ENCODE measurements at regions not wholly inside any gene's neighbourhood (a gene's known extent, or its start where the extent isn't known, plus 50 kb on each side); places are given as distances from the start of the nearest gene placed in this dataset.
"Not testable (repeated sequence)": the region's sequence is repeated elsewhere in the genome, so short reads cannot be mapped to it uniquely, and the experiment has no call there.

DNA sequence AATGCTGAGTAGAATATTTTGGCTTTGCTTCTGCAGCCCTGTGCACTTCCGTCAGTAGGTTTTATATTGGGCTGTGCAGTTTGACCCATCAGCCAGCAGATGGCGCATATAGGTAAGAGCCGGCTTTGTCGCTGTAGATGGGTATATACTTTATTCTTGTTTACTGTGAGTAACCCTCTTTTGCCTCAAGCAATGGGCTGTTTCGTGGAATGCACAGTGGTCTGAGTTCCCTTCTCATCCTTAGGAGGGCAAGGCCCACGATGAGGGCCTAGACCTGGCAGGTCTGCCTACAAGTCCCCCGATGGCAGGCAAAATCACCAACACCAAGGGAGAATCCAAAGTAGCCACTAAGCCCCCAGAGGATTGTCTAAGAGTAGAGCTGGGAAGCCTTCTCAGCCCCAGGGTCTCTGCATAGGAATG lies 1002.9 kb upstream of the KCND2 start:
- DNase-seq (ENCODE audit: low read depth, low spot score) = peak; percentile 61
- H3K4me3 ChIP-seq (ENCODE audit: low read length) = no peak overlapping the region

- no peak for DNase-seq (ENCODE audit: low read depth, low spot score)
Observed at GRCh38 chr7:119270644-119271043, 1002.3 kb upstream of the KCND2 start.

GRCh38 chr7:119271147-119271779 lies 1001.7 kb upstream of the KCND2 start:
- no peak for DNase-seq (ENCODE audit: low read depth, low spot score)
- no peak overlapping the region for H3K4me3 ChIP-seq (ENCODE audit: low read length)

More at GRCh38 chr7:119270644-119271043, 1002.3 kb upstream of the KCND2 start:
- no peak overlapping the region for H3K4me3 ChIP-seq (ENCODE audit: low read length)

DNA sequence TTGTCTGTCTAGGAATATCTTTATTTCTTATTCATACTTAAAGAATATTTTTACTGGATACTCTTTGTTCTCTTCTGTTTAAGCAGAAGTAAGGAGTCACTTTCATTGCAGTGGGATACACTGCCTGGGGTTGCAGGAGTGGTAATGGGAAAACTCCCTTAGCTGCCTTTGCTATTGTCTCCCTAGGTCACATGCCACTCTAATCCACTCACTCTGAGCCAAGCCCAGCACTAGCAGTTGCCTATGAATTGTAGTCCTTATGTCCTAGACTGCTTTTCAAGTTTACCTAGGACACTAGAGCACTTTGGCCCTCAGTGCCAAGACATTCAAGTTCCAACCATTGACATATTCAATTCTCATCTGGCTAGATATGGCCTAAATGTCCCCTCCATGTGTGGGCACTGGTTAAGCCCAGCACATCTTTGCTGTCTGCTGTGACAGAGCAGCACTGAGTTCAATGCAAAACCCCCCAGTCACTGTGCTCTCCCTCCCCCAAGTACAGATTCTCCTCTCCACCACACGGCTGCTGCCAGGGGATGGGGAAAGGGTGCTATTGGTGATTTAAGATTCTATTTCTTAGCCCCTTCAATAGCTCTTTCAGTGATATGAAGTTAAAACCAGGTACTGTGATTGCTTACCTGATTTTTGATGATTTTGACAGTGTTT lies 991.7 kb upstream of the KCND2 start:
- no peak overlapping the region for H3K4me3 ChIP-seq (ENCODE audit: low read length)
- DNase-seq (ENCODE audit: low read depth, low spot score) = no peak

DNA sequence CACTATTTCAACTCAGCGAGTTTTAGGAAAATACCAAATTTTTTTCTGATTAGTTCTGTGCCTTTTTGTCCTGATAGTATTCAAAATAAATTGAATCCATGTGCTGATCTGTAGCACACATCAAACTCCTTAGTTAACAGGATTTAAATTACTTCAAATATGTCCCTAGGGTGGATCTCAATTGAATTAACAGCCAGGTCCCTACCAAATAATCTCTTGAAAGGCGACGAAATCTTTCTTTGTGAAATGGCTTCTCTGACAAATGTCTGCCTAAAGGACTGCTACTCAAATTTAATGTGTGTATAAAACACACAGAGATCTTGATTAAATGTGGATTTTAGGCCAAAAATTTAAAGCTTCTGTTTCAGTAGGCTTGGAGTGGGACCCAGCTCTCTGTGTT lies 989.6 kb upstream of the KCND2 start:
- DNase-seq (ENCODE audit: low read depth, low spot score) = no peak
- H3K4me3 ChIP-seq (ENCODE audit: low read length) = no peak overlapping the region

- no peak overlapping the region for H3K4me3 ChIP-seq (ENCODE audit: low read length)
- DNase-seq (ENCODE audit: low read depth, low spot score) = no peak
Observed at GRCh38 chr7:119288416-119288815, 984.6 kb upstream of the KCND2 start.

DNA sequence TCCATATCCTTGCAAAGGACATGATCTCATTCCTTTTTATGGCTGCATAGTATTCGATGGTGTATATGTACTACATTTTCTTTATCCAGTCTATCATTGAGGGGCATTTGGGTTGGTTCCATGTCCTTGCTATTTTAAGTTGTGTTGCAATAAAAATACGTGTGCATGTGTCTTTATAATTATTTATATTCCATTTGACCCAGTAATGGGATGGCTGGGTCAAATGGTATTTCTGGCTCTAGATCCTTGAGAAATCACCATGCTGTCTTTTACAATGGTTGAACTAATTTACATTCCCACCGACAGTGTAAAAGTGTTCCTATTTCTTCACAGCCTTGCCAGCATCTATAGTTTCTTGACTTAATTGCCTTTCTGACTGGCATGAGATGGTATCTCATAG lies 972.6 kb upstream of the KCND2 start:
- DNase-seq (ENCODE audit: low read depth, low spot score); H3K4me3 ChIP-seq (ENCODE audit: low read length): not testable (repeated sequence)

DNA sequence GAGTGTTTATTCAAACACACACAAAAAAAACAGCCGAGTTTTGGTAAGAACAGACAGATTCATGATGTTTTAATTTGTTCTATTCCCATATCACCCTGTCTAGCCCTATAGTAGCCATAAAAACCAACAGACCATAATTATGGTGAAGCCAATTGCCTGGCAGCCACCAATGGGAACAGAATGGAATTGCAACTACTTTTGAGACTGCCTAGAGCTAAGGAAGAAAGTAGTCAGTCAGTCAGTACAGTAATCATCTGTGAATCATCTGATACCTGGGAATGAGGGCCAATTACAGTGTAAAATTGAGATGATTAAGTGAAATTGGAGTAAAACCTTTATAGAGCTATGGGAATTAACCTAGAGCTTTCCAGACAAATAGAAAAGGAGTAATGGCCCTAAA lies 952.7 kb upstream of the KCND2 start:
- H3K4me3 ChIP-seq (ENCODE audit: low read length) = no peak overlapping the region
- no peak for DNase-seq (ENCODE audit: low read depth, low spot score)

DNA sequence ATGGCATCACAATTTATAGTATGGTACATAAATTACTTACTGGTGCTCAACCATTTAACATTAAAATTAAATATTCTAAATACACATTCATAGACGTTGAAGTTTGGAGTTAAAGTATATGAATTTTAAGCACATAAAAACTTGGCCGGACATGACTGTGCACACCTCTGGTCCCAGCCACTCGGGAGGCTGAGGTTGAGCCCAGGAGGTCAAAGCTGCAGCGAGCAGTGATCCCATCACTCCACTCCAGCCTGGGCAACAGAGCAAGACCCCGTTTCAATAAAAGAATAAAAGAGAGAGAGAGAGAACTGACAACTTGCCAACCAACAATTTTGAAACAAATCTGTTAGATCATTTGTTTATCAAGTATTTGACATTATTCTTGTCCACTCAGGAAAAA lies 943.3 kb upstream of the KCND2 start:
- no peak for DNase-seq (ENCODE audit: low read depth, low spot score)
- no peak overlapping the region for H3K4me3 ChIP-seq (ENCODE audit: low read length)

DNA sequence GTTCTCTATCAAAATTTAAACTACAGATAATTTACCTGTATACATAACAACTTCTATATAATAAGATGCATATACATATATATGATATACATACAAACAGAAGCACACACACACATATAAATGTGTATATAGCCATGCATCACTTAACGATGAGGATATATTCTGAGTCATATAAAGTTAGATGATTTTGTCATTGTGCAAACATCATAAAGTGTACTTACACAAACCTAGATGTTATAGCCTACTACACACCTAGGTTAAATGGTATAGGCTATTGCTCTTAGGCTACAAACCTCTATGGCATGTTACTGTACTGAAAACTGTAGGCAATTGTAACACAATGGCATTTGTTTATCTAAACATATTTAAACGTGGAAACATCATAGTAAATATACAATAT lies 937.6 kb upstream of the KCND2 start:
- no peak for DNase-seq (ENCODE audit: low read depth, low spot score)

GRCh38 chr7:119341822-119342221 lies 931.2 kb upstream of the KCND2 start:
- no peak overlapping the region for H3K4me3 ChIP-seq (ENCODE audit: low read length)
- no peak for DNase-seq (ENCODE audit: low read depth, low spot score)

More for the DNA sequence above, 937.6 kb upstream of the KCND2 start:
- no peak overlapping the region for H3K4me3 ChIP-seq (ENCODE audit: low read length)

GRCh38 chr7:119343289-119343688 lies 929.7 kb upstream of the KCND2 start:
- DNase-seq (ENCODE audit: low read depth, low spot score) = no peak
- no peak overlapping the region for H3K4me3 ChIP-seq (ENCODE audit: low read length)

DNA sequence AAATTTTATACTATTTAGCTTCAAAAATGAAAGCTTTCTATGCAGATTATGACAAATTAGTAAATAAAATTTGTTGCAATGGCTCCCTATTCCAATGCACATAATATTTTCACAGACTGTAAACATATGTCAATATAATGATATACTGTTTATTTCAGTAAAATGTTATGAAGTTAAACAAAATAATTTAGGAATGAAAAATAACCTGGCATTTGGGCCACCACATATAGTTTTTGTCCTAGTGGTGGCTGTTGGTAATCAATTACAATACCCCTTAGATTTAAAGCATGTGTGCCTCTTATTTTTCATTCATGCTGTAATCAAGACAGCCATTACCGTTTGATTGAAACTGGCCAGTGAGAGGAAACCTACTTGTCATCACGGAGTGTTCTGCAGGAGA lies 928.5 kb upstream of the KCND2 start:
- no peak overlapping the region for H3K4me3 ChIP-seq (ENCODE audit: low read length)
- DNase-seq (ENCODE audit: low read depth, low spot score) = no peak

DNA sequence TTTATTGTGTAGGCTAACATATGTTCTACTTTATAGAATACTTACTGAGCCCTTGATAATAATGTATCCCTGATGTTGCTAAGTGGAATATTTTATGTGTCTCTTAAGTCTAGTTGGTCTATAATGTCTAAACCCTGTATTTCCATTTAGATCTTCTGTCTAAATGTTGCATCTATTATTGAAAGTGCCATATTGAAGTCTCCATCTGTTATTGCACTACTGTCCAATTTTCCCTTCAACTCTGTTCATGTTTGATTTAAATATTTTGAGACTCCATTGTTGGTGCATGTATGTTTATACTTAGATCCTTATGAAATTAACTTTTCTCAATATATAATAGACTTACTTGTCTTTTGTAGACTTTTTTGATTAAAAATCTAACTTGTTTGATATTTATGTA lies 924.5 kb upstream of the KCND2 start:
- DNase-seq (ENCODE audit: low read depth, low spot score) = no peak
- H3K4me3 ChIP-seq (ENCODE audit: low read length) = no peak overlapping the region

- no peak for DNase-seq (ENCODE audit: low read depth, low spot score)
Observed at GRCh38 chr7:119350334-119350733, 922.6 kb upstream of the KCND2 start.

GRCh38 chr7:119351320-119351719 lies 921.7 kb upstream of the KCND2 start:
- no peak for DNase-seq (ENCODE audit: low read depth, low spot score)

More at GRCh38 chr7:119350334-119350733, 922.6 kb upstream of the KCND2 start:
- no peak overlapping the region for H3K4me3 ChIP-seq (ENCODE audit: low read length)

DNA sequence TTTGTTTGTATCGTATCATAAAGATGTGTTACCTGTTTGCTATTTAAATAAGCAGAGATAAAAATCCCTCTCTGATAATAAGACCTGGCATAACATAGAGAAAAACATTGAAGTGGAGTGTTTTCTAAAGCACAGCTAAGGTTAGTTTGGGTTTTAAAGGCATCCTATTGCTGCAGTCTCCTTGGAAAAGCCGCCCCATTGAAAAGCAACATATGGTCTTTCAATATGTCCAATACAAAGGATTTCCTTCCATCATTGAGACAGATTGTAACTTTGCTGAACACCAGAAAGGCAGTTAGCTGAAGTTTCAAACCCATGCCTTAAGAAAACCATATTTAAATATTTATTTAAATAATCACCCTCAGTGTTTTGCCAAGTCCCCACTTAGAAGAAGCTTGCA lies 898.5 kb upstream of the KCND2 start:
- DNase-seq (ENCODE audit: low read depth, low spot score) = no peak
- no peak overlapping the region for H3K4me3 ChIP-seq (ENCODE audit: low read length)

More at GRCh38 chr7:119351320-119351719, 921.7 kb upstream of the KCND2 start:
- no peak overlapping the region for H3K4me3 ChIP-seq (ENCODE audit: low read length)

- no peak for DNase-seq (ENCODE audit: low read depth, low spot score)
- no peak overlapping the region for H3K4me3 ChIP-seq (ENCODE audit: low read length)
Observed at GRCh38 chr7:119377861-119378260, 895.1 kb upstream of the KCND2 start.

DNA sequence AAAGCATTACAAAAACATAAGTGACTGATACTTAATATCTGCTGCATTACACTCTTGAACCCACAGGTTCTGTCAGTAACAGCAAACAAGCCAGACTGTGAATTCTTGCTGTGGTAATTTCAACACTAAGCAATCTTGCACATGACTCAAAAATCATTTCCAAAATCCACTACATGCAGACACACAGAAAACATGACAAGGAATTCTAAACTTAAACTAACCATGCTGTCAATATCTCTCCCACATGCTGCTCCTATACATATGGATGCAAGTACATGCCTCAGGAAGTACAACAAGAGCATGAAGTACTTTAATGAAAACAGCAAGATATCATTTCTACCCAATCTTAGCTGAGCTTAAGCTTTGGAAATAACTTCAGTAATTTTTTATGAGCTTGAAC lies 890.2 kb upstream of the KCND2 start:
- no peak for DNase-seq (ENCODE audit: low read depth, low spot score)

GRCh38 chr7:119395024-119395423 lies 878.0 kb upstream of the KCND2 start:
- DNase-seq (ENCODE audit: low read depth, low spot score) = no peak
- H3K4me3 ChIP-seq (ENCODE audit: low read length) = no peak overlapping the region

More for the DNA sequence above, 890.2 kb upstream of the KCND2 start:
- no peak overlapping the region for H3K4me3 ChIP-seq (ENCODE audit: low read length)

GRCh38 chr7:119397156-119397555 lies 875.8 kb upstream of the KCND2 start:
- DNase-seq (ENCODE audit: low read depth, low spot score) = peak; percentile 10
- H3K4me3 ChIP-seq (ENCODE audit: low read length) = no peak overlapping the region
